H1 (cell line): ENCODE measurements at regions not wholly inside any gene's neighbourhood (a gene's known extent, or its start where the extent isn't known, plus 50 kb on each side); places are given as distances from the start of the nearest gene placed in this dataset.

Experiments used
- CTCF ChIA-PET: fragments of 300-600 bp; sonication (Branson Sonifier 250); formaldehyde crosslinking; loops from one replicate; lab custom pipeline; 2021; ENCODE audit not compliant: partially characterized antibody; lab: Charles Lee
- POLR2A ChIA-PET: fragments of 300-600 bp; sonication (Branson Sonifier 250); formaldehyde crosslinking; loops from one replicate; lab custom pipeline; 2021; ENCODE audit warnings: inconsistent platforms; ENCODE audit not compliant: partially characterized antibody; lab: Charles Lee
- DNase-seq, 2 experiments: peaks; one replicate each; pipeline versions ENCODE4 v3.0.0 to v3.0.0-alpha.2; 2010 to 2022; ENCODE audit warnings: low spot score in 2 of 2, low read depth in 1 of 2, mixed read lengths in 1 of 2
- FAIRE-seq: peaks from 2 replicates; lab custom pipeline; 2011; peaks lifted over from hg19 to GRCh38; lab: Jason Lieb, UNC
- H2AFZ ChIP-seq: 2 replicates; pipeline ENCODE4 v1.8.1; 2012; ENCODE audit warnings: low read length, inconsistent platforms
- H2AK5ac ChIP-seq: 2 replicates; pipeline ENCODE4 v1.6.1; 2013; ENCODE audit warnings: low read depth, low read length
- H2BK120ac ChIP-seq: replicated peaks from 2 replicates; pipeline ENCODE3; 2013; ENCODE audit warnings: low read depth, low read length, inconsistent platforms
- H2BK12ac ChIP-seq: 2 replicates; pipeline ENCODE4 v1.6.1; 2013; ENCODE audit warnings: low read depth, low read length
- H2BK15ac ChIP-seq: 2 replicates; pipeline ENCODE4 v1.6.1; 2013; ENCODE audit warnings: low read length
- H2BK20ac ChIP-seq: 2 replicates; pipeline ENCODE4 v1.6.1; 2013; ENCODE audit warnings: low read length
- H2BK5ac ChIP-seq: 2 replicates; pipeline ENCODE4 v1.6.1; 2013; ENCODE audit warnings: low read depth, low read length
- H3K14ac ChIP-seq: 2 replicates; pipeline ENCODE4 v1.6.1; 2013; ENCODE audit warnings: inconsistent platforms; ENCODE audit not compliant: insufficient read length
- H3K18ac ChIP-seq: 2 replicates; pipeline ENCODE4 v1.6.1; 2013; ENCODE audit warnings: low read length; ENCODE audit errors: extremely low read depth
- H3K23ac ChIP-seq: 2 replicates; pipeline ENCODE4 v1.6.1; 2013; ENCODE audit warnings: inconsistent platforms; ENCODE audit not compliant: insufficient read length
- H3K23me2 ChIP-seq: 2 replicates; pipeline ENCODE4 v1.6.1; 2013; ENCODE audit warnings: low read depth, low read length
- H3K27ac ChIP-seq: 2 replicates; pipeline ENCODE4 v1.6.1; 2011; ENCODE audit warnings: low read depth, low read length, inconsistent platforms
- H3K27me3 ChIP-seq, 4 experiments: replicated peaks in 1 of 4; 1 replicate in 1 of 4; 2 replicates in 3 of 4; pipeline versions ENCODE4 v1.6.1 to v1.8.1; 2011 to 2013; ENCODE audit warnings: low read length in 3 of 4, mild to moderate bottlenecking in 3 of 4, inconsistent platforms in 2 of 4, mixed read lengths in 2 of 4, moderate library complexity in 1 of 4; ENCODE audit not compliant: control insufficient read depth in 3 of 4, insufficient read depth in 3 of 4; ENCODE audit errors: extremely low read depth in 1 of 4
- H3K36me3 ChIP-seq, 4 experiments: 2 replicates each; pipeline versions ENCODE4 v1.6.1 to v1.8.1; 2011 to 2013; ENCODE audit warnings: mild to moderate bottlenecking in 4 of 4, low read length in 3 of 4, moderate library complexity in 2 of 4, control low read depth in 1 of 4, inconsistent platforms in 1 of 4; ENCODE audit not compliant: insufficient read depth in 4 of 4, control insufficient read depth in 2 of 4
- H3K4ac ChIP-seq: replicated peaks from 2 replicates; pipeline ENCODE3; 2013; ENCODE audit warnings: low read length, low read depth, mixed read lengths, inconsistent platforms; ENCODE audit not compliant: insufficient read length
- H3K4me1 ChIP-seq, 4 experiments: replicated peaks in 1 of 4; 1 replicate in 1 of 4; 2 replicates in 3 of 4; pipeline versions ENCODE4 v1.6.1 to v1.8.1; 2011 to 2013; ENCODE audit warnings: low read length in 3 of 4, inconsistent platforms in 2 of 4, mixed read lengths in 1 of 4; ENCODE audit not compliant: insufficient read depth in 4 of 4, control insufficient read depth in 3 of 4
- H3K4me2 ChIP-seq, 2 experiments: 2 replicates each; pipeline versions ENCODE4 v1.6.1 to v1.8.1; 2011 to 2013; ENCODE audit warnings: low read depth in 2 of 2, low read length in 2 of 2, control low read depth in 1 of 2, inconsistent platforms in 1 of 2, mild to moderate bottlenecking in 1 of 2; ENCODE audit not compliant: insufficient read depth in 1 of 2
- H3K4me3 ChIP-seq, 4 experiments: fragments of 200-600, 300-600 bp in 1 of 4; sonication (generic), shearing (Covaris generic), sonication (Bioruptor Twin) in 1 of 4; 2 replicates each; pipeline versions ENCODE4 v1.5.1 to v1.8.1; 2011 to 2016; ENCODE audit warnings: low read length in 4 of 4, low read depth in 3 of 4, control low read depth in 2 of 4, inconsistent platforms in 2 of 4, mild to moderate bottlenecking in 2 of 4, mixed read lengths in 1 of 4, moderate library complexity in 1 of 4; ENCODE audit not compliant: insufficient read depth in 2 of 4; ENCODE audit errors: extremely low read depth in 1 of 4
- H3K56ac ChIP-seq: replicated peaks from 2 replicates; pipeline ENCODE3; 2013; ENCODE audit warnings: low read depth, mild to moderate bottlenecking, mixed read lengths, low read length, inconsistent platforms; ENCODE audit not compliant: insufficient read length
- H3K79me1 ChIP-seq: 2 replicates; pipeline ENCODE4 v1.6.1; 2013; ENCODE audit warnings: low read depth, low read length, control low read depth
- H3K79me2 ChIP-seq, 2 experiments: 2 replicates each; pipeline versions ENCODE4 v1.6.1 to v1.8.1; 2012 to 2013; ENCODE audit warnings: low read length in 2 of 2, mild to moderate bottlenecking in 2 of 2, inconsistent platforms in 1 of 2; ENCODE audit not compliant: insufficient read depth in 2 of 2, control insufficient read depth in 1 of 2
- H3K9ac ChIP-seq, 4 experiments: replicated peaks in 1 of 4; 1 replicate in 1 of 4; 2 replicates in 3 of 4; pipeline versions ENCODE4 v1.6.1 to v1.8.1; 2011 to 2013; ENCODE audit warnings: low read depth in 3 of 4, low read length in 3 of 4, control low read depth in 2 of 4, mild to moderate bottlenecking in 2 of 4, moderate library complexity in 2 of 4, inconsistent platforms in 1 of 4; ENCODE audit errors: extremely low read depth in 1 of 4
- H3K9me3 ChIP-seq, 2 experiments: 2 replicates each; pipeline versions ENCODE4 v1.6.1 to v1.8.1; 2012 to 2013; ENCODE audit warnings: mild to moderate bottlenecking in 2 of 2, moderate library complexity in 2 of 2, control low read depth in 1 of 2, inconsistent platforms in 1 of 2, low read depth in 1 of 2, low read length in 1 of 2, mixed read lengths in 1 of 2; ENCODE audit not compliant: insufficient read depth in 2 of 2
- H4K20me1 ChIP-seq, 2 experiments: replicated peaks in 1 of 2; 2 replicates each; pipeline versions ENCODE3 to v1.8.1; 2011 to 2013; ENCODE audit warnings: inconsistent platforms in 2 of 2, low read length in 2 of 2, mild to moderate bottlenecking in 1 of 2; ENCODE audit not compliant: insufficient read depth in 2 of 2, control insufficient read depth in 1 of 2
- H4K5ac ChIP-seq: 2 replicates; pipeline ENCODE4 v1.6.1; 2013; ENCODE audit warnings: low read length, low read depth, mixed read lengths, inconsistent platforms; ENCODE audit not compliant: insufficient read length
- H4K8ac ChIP-seq: 2 replicates; pipeline ENCODE4 v1.8.0; 2013; ENCODE audit warnings: mild to moderate bottlenecking, moderate library complexity, low read length, inconsistent platforms; ENCODE audit not compliant: insufficient read depth; ENCODE audit errors: extremely low read depth
- H4K91ac ChIP-seq: replicated peaks from 2 replicates; pipeline ENCODE3; 2013; ENCODE audit warnings: low read length, mixed read lengths, inconsistent platforms; ENCODE audit not compliant: insufficient read length
- CTBP2 ChIP-seq: IDR thresholded peaks from 2 replicates; pipeline ENCODE4 v1.7.0; 2011; ENCODE audit warnings: borderline replicate concordance, mild to moderate bottlenecking, moderate library complexity, mixed read lengths, low read length; ENCODE audit not compliant: insufficient read depth, insufficient read length
- KDM5A ChIP-seq: fragments of 200-600 bp; IDR thresholded peaks from 2 replicates; pipeline ENCODE4 v1.7.1; 2012; ENCODE audit warnings: mild to moderate bottlenecking, low read length, inconsistent platforms, mixed read lengths
- POLR2AphosphoS5 ChIP-seq: IDR thresholded peaks from 2 replicates; pipeline ENCODE4 v1.6.1; 2011; ENCODE audit warnings: low read depth, low read length
- ZNF274 ChIP-seq: IDR thresholded peaks from 2 replicates; pipeline ENCODE4 v1.7.0; 2012; ENCODE audit warnings: low read length, borderline replicate concordance; ENCODE audit errors: extremely low read depth
- WGBS, 2 experiments: shearing (Covaris generic) in 1 of 2; methylation state at CpG; one replicate each; pipeline versions ENCODE4 v1.1.6 to v1.1.7; 2013 to 2015; ENCODE audit warnings: low lambda C conversion rate in 2 of 2, mixed read lengths in 2 of 2, inconsistent platforms in 1 of 2, low coverage in 1 of 2, missing lambda C conversion rate in 1 of 2; ENCODE audit not compliant: insufficient replicate concordance in 2 of 2, insufficient coverage in 1 of 2, insufficient read length in 1 of 2; ENCODE audit errors: extremely low coverage in 1 of 2, missing lambda C conversion rate in 1 of 2; 5-methylcytosine and 5-hydroxymethylcytosine counted together

- no peak overlapping the region for H3K56ac ChIP-seq
- H3K9me3 ChIP-seq, result no peaks in the 10 kb centered on the region
- no peak for TF ChIP-seq CTBP2
- TF ChIP-seq ZNF274, result no peak
- no peak for TF ChIP-seq KDM5A
- no peak for TF ChIP-seq POLR2AphosphoS5
- no peak overlapping the region for H2AFZ ChIP-seq
- DNase-seq (no peak), FAIRE-seq (no peak)
- no peaks in the 10 kb centered on the region for H3K27me3 ChIP-seq
- H2BK120ac ChIP-seq, result no peak overlapping the region
- H3K36me3 ChIP-seq, result no peaks in the 10 kb centered on the region
- no peak overlapping the region for H3K23ac ChIP-seq
- WGBS, 2 experiments, result 90% methylated on average over 1 of the region's 1 CpG; no CpG with 5 or more reads in 1 of the 2 experiments
- no peaks in the 10 kb centered on the region for H4K20me1 ChIP-seq
- no peak overlapping the region for H4K91ac ChIP-seq
- H4K5ac ChIP-seq, result no peak overlapping the region
- H3K79me1 ChIP-seq, result no peaks in the 10 kb centered on the region
- no peak overlapping the region for H3K4ac ChIP-seq
- no peak overlapping the region for H3K18ac ChIP-seq
- H4K8ac ChIP-seq, result no peak overlapping the region
- H3K9ac ChIP-seq, result no peak overlapping the region
- POLR2A ChIA-PET, result interaction anchor here (0.7 to 0.9 kb wide), 4 partner anchors 16 to 24 kb away, joined by 3 to 5 read pairs (median 4); no protein-coding TSS in a partner anchor
- no peak overlapping the region for H2BK15ac ChIP-seq
- 0 out of 2 replicates have a peak overlapping the region, but pooled peaks have one; percentile 36 for H2BK5ac ChIP-seq
- H2BK12ac ChIP-seq, result peak overlapping the region; percentile 88; the same call in 1 of the 2 replicates
- peak overlapping the region; percentile 21; the same call in 1 of the 2 replicates for H2BK20ac ChIP-seq
- CTCF ChIA-PET, result interaction anchor here (0.6 to 6.7 kb wide), 2 partner anchors 42 to 197 kb away, joined by 3 to 42 read pairs; no protein-coding TSS in a partner anchor
- no peaks in the 10 kb centered on the region for H3K79me2 ChIP-seq
- H2AK5ac ChIP-seq, result no peak overlapping the region; the same call in 1 of the 2 replicates
- H3K4me2 ChIP-seq, result 0 out of 4 replicates have a peak overlapping the region, but pooled peaks of 1 of the 2 experiments have one; percentile 25
- H3K27ac ChIP-seq, result no peak overlapping the region
- H3K14ac ChIP-seq, result no peak overlapping the region
- H3K4me1 ChIP-seq, result peaks cover 0 to 20% (median 11%) of the 10 kb centered on the region in 4 experiments; a peak in 6 of 7 replicates
- no peak overlapping the region for H3K4me3 ChIP-seq
- H3K23me2 ChIP-seq, result no peaks in the 10 kb centered on the region
Observed at GRCh38 chr6:43910149-43910637, 140.2 kb downstream of the VEGFA start.
